ENCODE measurements at regions not wholly inside any gene's neighbourhood (a gene's known extent, or its start where the extent isn't known, plus 50 kb on each side); places are given as distances from the start of the nearest gene placed in this dataset.

DNA sequence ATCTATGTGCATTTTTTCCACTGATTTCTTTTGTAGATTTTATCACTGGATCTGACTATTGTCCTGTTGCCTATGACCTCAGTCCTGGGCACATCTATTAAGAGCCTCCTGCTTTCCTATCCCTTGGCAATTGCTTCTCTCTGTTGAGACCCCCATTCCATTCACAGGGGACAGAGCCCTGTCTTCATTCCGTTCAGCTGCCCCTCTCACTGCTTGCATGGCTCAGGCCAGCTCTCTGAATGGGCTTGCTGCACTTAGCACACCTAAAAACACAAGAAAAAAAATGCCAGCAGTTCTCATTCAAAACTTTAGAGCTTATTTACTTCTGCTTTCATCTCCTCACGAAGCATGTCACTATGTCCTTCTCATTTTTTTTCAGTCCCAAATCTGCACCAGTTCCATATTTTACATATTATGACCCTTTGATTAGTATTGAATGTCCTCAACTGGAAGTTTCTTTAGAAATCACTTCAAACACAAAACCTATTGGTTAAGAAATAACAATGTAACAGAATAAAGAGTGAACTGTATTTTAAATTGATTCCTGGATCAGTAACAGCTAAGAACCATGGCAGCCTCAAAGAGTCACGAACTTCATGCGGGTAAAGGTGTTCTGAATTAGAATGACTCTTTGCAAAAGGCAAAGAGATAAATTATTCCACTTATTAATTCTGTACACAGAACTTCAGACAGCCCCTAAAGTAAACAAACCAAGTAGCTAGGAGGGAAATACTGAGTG is 616.5 kb downstream of the C6orf118 start:
- H3K27me3 Mint-ChIP-seq (ENCODE audit: low read depth), result no peaks in the 10 kb centered on the region
- no peak overlapping the region for H3K4me3 Mint-ChIP-seq (ENCODE audit: unreplicated experiment)
- no peak for DNase-seq (ENCODE audit: low spot score)
- no peak overlapping the region for H3K27ac Mint-ChIP-seq (ENCODE audit: unreplicated experiment)
- TF ChIP-seq CTCF (IDR thresholded peaks at IDR 0.05), result no peak
- H3K4me1 Mint-ChIP-seq (ENCODE audit: low read depth), result no peaks in the 10 kb centered on the region
- H3K9me3 Mint-ChIP-seq (ENCODE audit: low read depth), result no peaks in the 10 kb centered on the region
- H3K36me3 Mint-ChIP-seq (ENCODE audit: low read depth), result no peaks in the 10 kb centered on the region

- H3K4me1 Mint-ChIP-seq (ENCODE audit: low read depth), result no peaks in the 10 kb centered on the region
- H3K27ac Mint-ChIP-seq (ENCODE audit: unreplicated experiment), result no peak overlapping the region
- H3K9me3 Mint-ChIP-seq (ENCODE audit: low read depth), result no peaks in the 10 kb centered on the region
- no peaks in the 10 kb centered on the region for H3K27me3 Mint-ChIP-seq (ENCODE audit: low read depth)
- TF ChIP-seq CTCF (IDR thresholded peaks at IDR 0.05), result no peak
- DNase-seq (ENCODE audit: low spot score), result no peak
- no peak overlapping the region for H3K4me3 Mint-ChIP-seq (ENCODE audit: unreplicated experiment)
- H3K36me3 Mint-ChIP-seq (ENCODE audit: low read depth), result no peaks in the 10 kb centered on the region
These were observed 618.5 kb downstream of the C6orf118 start for GRCh38 chr6:164690702-164691500.

- Mint-ChIP-seq H3K27ac (ENCODE audit: unreplicated experiment) (no peak overlapping the region), H3K4me1 (ENCODE audit: low read depth) (no peaks in the 10 kb centered on the region), H3K4me3 (ENCODE audit: unreplicated experiment) (no peak overlapping the region), H3K27me3 (ENCODE audit: low read depth) (no peaks in the 10 kb centered on the region), H3K9me3 (ENCODE audit: low read depth) (no peaks in the 10 kb centered on the region), H3K36me3 (ENCODE audit: low read depth) (no peaks in the 10 kb centered on the region)
- no peak for TF ChIP-seq CTCF (IDR thresholded peaks at IDR 0.05)
- DNase-seq (ENCODE audit: low spot score), result no peak
These were observed 619.2 kb downstream of the C6orf118 start for GRCh38 chr6:164690241-164690640.

GRCh38 chr6:164665328-164665727 is 644.1 kb downstream of the C6orf118 start:
- H3K36me3 Mint-ChIP-seq (ENCODE audit: low read depth), result no peaks in the 10 kb centered on the region

More at GRCh38 chr6:164665328-164665727, 644.1 kb downstream of the C6orf118 start:
- H3K9me3 Mint-ChIP-seq (ENCODE audit: low read depth), result peaks cover 3% of the 10 kb centered on the region
- no peaks in the 10 kb centered on the region for H3K27me3 Mint-ChIP-seq (ENCODE audit: low read depth)
- no peaks in the 10 kb centered on the region for H3K4me1 Mint-ChIP-seq (ENCODE audit: low read depth)
- no peak overlapping the region for H3K4me3 Mint-ChIP-seq (ENCODE audit: unreplicated experiment)
- no peak overlapping the region for H3K27ac Mint-ChIP-seq (ENCODE audit: unreplicated experiment)
- no peak for DNase-seq (ENCODE audit: low spot score)
- TF ChIP-seq CTCF (IDR thresholded peaks at IDR 0.05), result no peak
